ENCODE measurements at regions not wholly inside any gene's neighbourhood (a gene's known extent, or its start where the extent isn't known, plus 50 kb on each side); places are given as distances from the start of the nearest gene placed in this dataset.

DNA sequence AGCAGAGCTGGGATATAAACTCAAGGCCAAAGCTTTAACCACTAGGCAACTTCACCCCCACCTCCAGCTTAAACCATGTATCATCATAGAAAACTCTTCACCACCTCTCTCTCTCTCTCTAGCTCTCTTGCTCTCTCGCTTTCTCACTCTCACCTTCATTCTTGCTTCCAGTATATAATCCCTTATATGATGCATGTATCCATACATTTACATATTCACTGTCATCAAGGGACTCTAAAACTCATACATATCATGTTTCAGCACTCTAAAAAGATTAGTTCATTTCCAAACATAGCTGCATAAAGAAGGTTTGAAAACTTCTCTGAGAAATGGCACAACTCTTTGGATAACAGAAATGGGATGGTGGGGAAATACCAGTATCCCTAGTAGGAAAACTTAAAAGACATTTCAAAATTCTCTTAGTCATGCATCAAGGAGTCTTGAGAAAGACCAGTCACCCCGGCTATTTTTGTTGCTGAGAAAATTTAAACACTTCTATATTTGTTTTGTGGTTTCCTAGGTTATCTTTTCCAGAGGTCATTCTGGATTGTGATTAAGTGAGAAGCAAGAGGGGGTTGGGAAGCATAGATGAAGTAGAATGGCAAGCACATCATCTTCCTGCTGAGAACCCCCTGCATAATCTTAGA lies 447.8 kb upstream of the THBS1 start:
- H3K4me1 Mint-ChIP-seq (ENCODE audit: unreplicated experiment): peaks cover 9% of the 10 kb centered on the region
- no peak for DNase-seq (ENCODE audit: extremely low spot score, unreplicated experiment)
- TF ChIP-seq, protein P1, sequence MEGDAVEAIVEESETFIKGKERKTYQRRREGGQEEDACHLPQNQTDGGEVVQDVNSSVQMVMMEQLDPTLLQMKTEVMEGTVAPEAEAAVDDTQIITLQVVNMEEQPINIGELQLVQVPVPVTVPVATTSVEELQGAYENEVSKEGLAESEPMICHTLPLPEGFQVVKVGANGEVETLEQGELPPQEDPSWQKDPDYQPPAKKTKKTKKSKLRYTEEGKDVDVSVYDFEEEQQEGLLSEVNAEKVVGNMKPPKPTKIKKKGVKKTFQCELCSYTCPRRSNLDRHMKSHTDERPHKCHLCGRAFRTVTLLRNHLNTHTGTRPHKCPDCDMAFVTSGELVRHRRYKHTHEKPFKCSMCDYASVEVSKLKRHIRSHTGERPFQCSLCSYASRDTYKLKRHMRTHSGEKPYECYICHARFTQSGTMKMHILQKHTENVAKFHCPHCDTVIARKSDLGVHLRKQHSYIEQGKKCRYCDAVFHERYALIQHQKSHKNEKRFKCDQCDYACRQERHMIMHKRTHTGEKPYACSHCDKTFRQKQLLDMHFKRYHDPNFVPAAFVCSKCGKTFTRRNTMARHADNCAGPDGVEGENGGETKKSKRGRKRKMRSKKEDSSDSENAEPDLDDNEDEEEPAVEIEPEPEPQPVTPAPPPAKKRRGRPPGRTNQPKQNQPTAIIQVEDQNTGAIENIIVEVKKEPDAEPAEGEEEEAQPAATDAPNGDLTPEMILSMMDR (conservative IDR thresholded peaks at IDR 0.05): no peak

GRCh38 chr15:39134282-39134681 lies 446.6 kb upstream of the THBS1 start:
- Mint-ChIP-seq H3K4me3 (no peak overlapping the region), H3K27me3 (no peaks in the 10 kb centered on the region), H3K27ac (no peak overlapping the region), H3K9me3 (no peaks in the 10 kb centered on the region), H3K4me1 (ENCODE audit: unreplicated experiment) (no peaks in the 10 kb centered on the region), H3K36me3 (no peaks in the 10 kb centered on the region)
- DNase-seq (ENCODE audit: extremely low spot score, unreplicated experiment): no peak
- TF ChIP-seq, protein P1 (conservative IDR thresholded peaks at IDR 0.05): no peak

More for the DNA sequence above, 447.8 kb upstream of the THBS1 start:
- Mint-ChIP-seq H3K27me3 (no peaks in the 10 kb centered on the region), H3K27ac (no peak overlapping the region), H3K4me3 (no peak overlapping the region), H3K9me3 (no peaks in the 10 kb centered on the region), H3K36me3 (no peaks in the 10 kb centered on the region)

DNA sequence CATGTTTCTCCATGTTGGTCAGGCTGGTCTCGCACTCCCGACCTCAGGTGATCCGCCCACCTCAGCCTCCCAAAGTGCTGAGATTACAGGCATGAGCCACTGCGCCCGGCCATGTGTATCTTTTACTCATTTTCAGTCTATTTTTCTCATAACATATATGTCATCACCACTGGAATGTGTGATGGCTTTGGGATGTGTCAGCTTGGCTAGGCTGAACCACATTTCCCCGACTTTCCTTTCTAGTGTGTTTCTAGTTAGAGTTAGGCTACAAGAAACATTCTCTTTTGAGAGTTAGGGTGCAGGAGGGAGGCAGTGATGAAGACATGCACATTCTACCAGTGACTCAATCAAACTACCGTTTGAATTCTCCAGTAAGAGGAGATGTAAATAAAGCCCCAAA lies 444.9 kb upstream of the THBS1 start:
- TF ChIP-seq, protein P1 (conservative IDR thresholded peaks at IDR 0.05): no peak
- H3K4me3 Mint-ChIP-seq: no peak overlapping the region
- no peaks in the 10 kb centered on the region for H3K9me3 Mint-ChIP-seq
- H3K4me1 Mint-ChIP-seq (ENCODE audit: unreplicated experiment): no peaks in the 10 kb centered on the region
- H3K27me3 Mint-ChIP-seq: no peaks in the 10 kb centered on the region
- H3K27ac Mint-ChIP-seq: no peak overlapping the region
- no peaks in the 10 kb centered on the region for H3K36me3 Mint-ChIP-seq
- DNase-seq (ENCODE audit: extremely low spot score, unreplicated experiment): no peak

GRCh38 chr15:39139431-39140059 lies 441.3 kb upstream of the THBS1 start:
- no peak overlapping the region for H3K27ac Mint-ChIP-seq
- peaks cover 5% of the 10 kb centered on the region for H3K4me1 Mint-ChIP-seq (ENCODE audit: unreplicated experiment)
- DNase-seq (ENCODE audit: extremely low spot score, unreplicated experiment): no peak
- no peaks in the 10 kb centered on the region for H3K36me3 Mint-ChIP-seq
- TF ChIP-seq, protein P1 (conservative IDR thresholded peaks at IDR 0.05): no peak
- H3K27me3 Mint-ChIP-seq: no peaks in the 10 kb centered on the region
- H3K9me3 Mint-ChIP-seq: peaks cover 4% of the 10 kb centered on the region
- H3K4me3 Mint-ChIP-seq: no peak overlapping the region

- no peak for DNase-seq (ENCODE audit: extremely low spot score, unreplicated experiment)
- Mint-ChIP-seq H3K27ac (no peak overlapping the region), H3K4me3 (no peak overlapping the region), H3K4me1 (ENCODE audit: unreplicated experiment) (peaks cover 6% of the 10 kb centered on the region), H3K9me3 (peaks cover 4% of the 10 kb centered on the region), H3K36me3 (no peaks in the 10 kb centered on the region), H3K27me3 (no peaks in the 10 kb centered on the region)
- TF ChIP-seq, protein P1 (conservative IDR thresholded peaks at IDR 0.05): no peak
Observed at GRCh38 chr15:39140060-39140604, 440.7 kb upstream of the THBS1 start.
